ENCODE measurements at regions not wholly inside any gene's neighbourhood (a gene's known extent, or its start where the extent isn't known, plus 50 kb on each side); places are given as distances from the start of the nearest gene placed in this dataset.

DNA sequence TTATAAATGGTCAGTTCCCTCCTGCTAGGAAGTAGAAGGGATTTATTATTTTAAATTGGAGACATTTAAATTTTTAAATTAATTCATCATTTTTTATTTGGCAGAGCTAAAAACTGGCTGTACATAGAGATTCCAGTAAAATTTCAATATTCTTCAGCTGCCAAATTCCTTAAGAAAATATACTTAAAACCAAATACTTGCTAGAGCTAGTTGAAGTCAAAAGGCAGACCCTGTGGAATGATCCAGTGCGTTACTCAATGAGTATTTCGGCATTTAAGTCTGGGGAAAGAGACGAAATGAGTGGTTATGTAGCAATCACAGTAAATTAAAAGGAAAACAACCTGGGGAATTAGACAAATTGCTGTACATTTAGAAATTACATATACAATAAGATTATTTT is 1104.7 kb downstream of the SLC6A15 start:
- TF ChIP-seq POLR2AphosphoS5 (IDR thresholded peaks at IDR 0.05; ENCODE audit: low read depth, low read length): no peak
- no peak for TF ChIP-seq POLR2A (IDR thresholded peaks at IDR 0.05; ENCODE audit: control extremely low read depth in 1 of 2, low read depth in 2 of 2, low read length in 2 of 2)
- TF ChIP-seq RNF2 (IDR thresholded peaks at IDR 0.05; ENCODE audit: borderline replicate concordance, low read depth, low read length, missing control alignments, poor library complexity, severe bottlenecking): no peak
- TF ChIP-seq CTCF (IDR thresholded peaks at IDR 0.05; ENCODE audit: control extremely low read depth in 1 of 3, insufficient read depth in 1 of 3, low read depth in 1 of 3, low read length in 3 of 3): no peak
- no peak for TF ChIP-seq RAD21 (IDR thresholded peaks at IDR 0.05 in 1 of 2, conservative IDR thresholded peaks at IDR 0.05 in 1 of 2; ENCODE audit: low read depth in 2 of 2, low read length in 2 of 2)
- no peak for TF ChIP-seq RFX5 (IDR thresholded peaks at IDR 0.05; ENCODE audit: borderline replicate concordance, low read depth, low read length)
- no peak for TF ChIP-seq GABPA (IDR thresholded peaks at IDR 0.05; ENCODE audit: borderline replicate concordance, insufficient read depth, low read length)
- no peak for TF ChIP-seq POU5F1 (IDR thresholded peaks at IDR 0.05; ENCODE audit: low read depth, low read length)
- no peak for TF ChIP-seq CHD1 (IDR thresholded peaks at IDR 0.05; ENCODE audit: low read depth, low read length)

Data from H1 (cell line).